IMR-90 (cell line): ENCODE measurements at regions not wholly inside any gene's neighbourhood (a gene's known extent, or its start where the extent isn't known, plus 50 kb on each side); places are given as distances from the start of the nearest gene placed in this dataset.

Experiments
- ATAC-seq: fragments of 200-7000 bp; cut with Tn5 transposase; 2 replicates; pipeline ENCODE4 v1.9.1; 2020; ENCODE audit warnings: low read depth, mild to moderate bottlenecking, moderate library complexity
- BruUV-seq: library from RNA; stranded (reverse); fragments of 400-500 nt; replicated peaks from 2 replicates; lab custom pipeline; 2021; lab: Mats Ljungman, UMichigan
- CTCF ChIA-PET: fragments of 300-600 bp; formaldehyde crosslinking; extraction: SDS; loops from one replicate; lab custom pipeline; 2021; ENCODE audit warnings: antibody characterized with exemption; lab: Yijun Ruan, JAX
- POLR2A ChIA-PET: fragments of 300-600 bp; sonication (Branson Sonifier 250); formaldehyde crosslinking; loops from one replicate; lab custom pipeline; 2022; ENCODE audit warnings: antibody characterized with exemption; ENCODE audit not compliant: unreplicated experiment; lab: Charles Lee
- DNase-seq: peaks from one replicate; pipeline ENCODE4 v3.0.0; 2013
- H2AFZ ChIP-seq: replicated peaks from 2 replicates; pipeline ENCODE3; 2013; ENCODE audit warnings: low read length, mild to moderate bottlenecking; ENCODE audit not compliant: poor library complexity
- H2AK5ac ChIP-seq: 2 replicates; pipeline ENCODE4 v1.6.1; 2013; ENCODE audit warnings: low read depth, low read length, inconsistent platforms
- H2AK9ac ChIP-seq: replicated peaks from 2 replicates; pipeline ENCODE3; 2013; ENCODE audit warnings: mild to moderate bottlenecking, low read depth, low read length, moderate library complexity; ENCODE audit not compliant: poor library complexity
- H2BK120ac ChIP-seq: 2 replicates; pipeline ENCODE4 v1.6.1; 2013; ENCODE audit warnings: low read depth, low read length, inconsistent platforms
- H2BK15ac ChIP-seq: 3 replicates; pipeline ENCODE4 v1.6.1; 2013; ENCODE audit warnings: low read depth, low read length, inconsistent platforms
- H2BK20ac ChIP-seq: 2 replicates; pipeline ENCODE4 v1.6.1; 2013; ENCODE audit warnings: low read depth, mild to moderate bottlenecking, inconsistent platforms, low read length, moderate library complexity
- H2BK5ac ChIP-seq: 2 replicates; pipeline ENCODE4 v1.6.1; 2013; ENCODE audit warnings: mild to moderate bottlenecking, low read depth, low read length, inconsistent platforms; ENCODE audit not compliant: poor library complexity, severe bottlenecking
- H3K14ac ChIP-seq: replicated peaks from 2 replicates; pipeline ENCODE4 v1.6.1; 2013; ENCODE audit warnings: low read depth, low read length, inconsistent platforms
- H3K18ac ChIP-seq: 2 replicates; pipeline ENCODE4 v1.6.1; 2013; ENCODE audit warnings: low read depth, low read length, control low read depth
- H3K23ac ChIP-seq: 2 replicates; pipeline ENCODE4 v1.6.1; 2013; ENCODE audit warnings: low read depth, low read length, inconsistent platforms
- H3K27ac ChIP-seq: 2 replicates; pipeline ENCODE4 v1.5.1; 2013; ENCODE audit warnings: mild to moderate bottlenecking, control low read depth, low read length; ENCODE audit not compliant: insufficient read depth
- H3K27me3 ChIP-seq: 2 replicates; pipeline ENCODE4 v1.6.1; 2013; ENCODE audit warnings: low read length; ENCODE audit not compliant: control insufficient read depth, insufficient read depth
- H3K36me3 ChIP-seq: 2 replicates; pipeline ENCODE4 v1.6.1; 2013; ENCODE audit warnings: low read length, mixed read lengths; ENCODE audit not compliant: control insufficient read depth, insufficient read depth
- H3K4ac ChIP-seq: 2 replicates; pipeline ENCODE4 v1.6.1; 2013; ENCODE audit warnings: low read depth, low read length, inconsistent platforms
- H3K4me1 ChIP-seq: 2 replicates; pipeline ENCODE4 v1.6.1; 2013; ENCODE audit warnings: low read length, mixed read lengths; ENCODE audit not compliant: control insufficient read depth, insufficient read depth
- H3K4me2 ChIP-seq: 2 replicates; pipeline ENCODE4 v1.6.1; 2013; ENCODE audit warnings: low read depth, mild to moderate bottlenecking, control low read depth, low read length, moderate library complexity
- H3K4me3 ChIP-seq: 2 replicates; pipeline ENCODE4 v1.5.1; 2013; ENCODE audit warnings: low read depth, mild to moderate bottlenecking, control low read depth, low read length, moderate library complexity; ENCODE audit not compliant: insufficient read depth
- H3K56ac ChIP-seq: 2 replicates; pipeline ENCODE4 v1.6.1; 2013; ENCODE audit warnings: low read length, inconsistent platforms; ENCODE audit not compliant: insufficient read depth; ENCODE audit errors: extremely low read depth
- H3K79me1 ChIP-seq, 2 experiments: 2 replicates each; pipeline ENCODE4 v1.6.1; 2013; ENCODE audit warnings: low read length in 2 of 2, inconsistent platforms in 1 of 2, low read depth in 1 of 2
- H3K9ac ChIP-seq: 2 replicates; pipeline ENCODE4 v1.6.1; 2013; ENCODE audit warnings: low read depth, low read length, control low read depth
- H3K9me1 ChIP-seq: 2 replicates; pipeline ENCODE4 v1.6.1; 2013; ENCODE audit warnings: low read length, inconsistent platforms; ENCODE audit not compliant: insufficient read depth
- H3K9me3 ChIP-seq: 2 replicates; pipeline ENCODE4 v1.6.1; 2013; ENCODE audit warnings: low read length; ENCODE audit not compliant: control insufficient read depth, insufficient read depth
- H4K20me1 ChIP-seq: 2 replicates; pipeline ENCODE4 v1.6.1; 2013; ENCODE audit warnings: low read length, inconsistent platforms; ENCODE audit not compliant: insufficient read depth
- H4K5ac ChIP-seq: 2 replicates; pipeline ENCODE4 v1.6.1; 2013; ENCODE audit warnings: mild to moderate bottlenecking, low read depth, low read length, control low read depth
- H4K8ac ChIP-seq, 2 experiments: 2 replicates each; pipeline ENCODE4 v1.6.1; 2013; ENCODE audit warnings: low read depth in 2 of 2, low read length in 2 of 2, control low read depth in 1 of 2, inconsistent platforms in 1 of 2
- H4K91ac ChIP-seq: 2 replicates; pipeline ENCODE4 v1.6.1; 2013; ENCODE audit warnings: low read depth, low read length, inconsistent platforms; ENCODE audit not compliant: insufficient read depth
- BHLHE40 ChIP-seq: fragments of 150-350 bp; IDR thresholded peaks from 2 replicates; pipeline ENCODE4 v1.6.1; 2016; ENCODE audit warnings: mild to moderate bottlenecking, low read depth, low read length
- CHD1 ChIP-seq: IDR thresholded peaks from 2 replicates; pipeline ENCODE4 v1.6.1; 2012; ENCODE audit warnings: low read depth, low read length, improper control_type of control experiment
- MAZ ChIP-seq: IDR thresholded peaks from 2 replicates; pipeline ENCODE4 v1.6.1; 2012; ENCODE audit warnings: low read depth, mild to moderate bottlenecking, low read length, improper control_type of control experiment, moderate library complexity, borderline replicate concordance
- MXI1 ChIP-seq: IDR thresholded peaks from 2 replicates; pipeline ENCODE4 v1.6.1; 2012; ENCODE audit warnings: low read depth, mild to moderate bottlenecking, low read length, moderate library complexity, borderline replicate concordance
- NFE2L2 ChIP-seq: fragments of 150-350 bp; IDR thresholded peaks from 2 replicates; pipeline ENCODE4 v1.6.1; 2016; ENCODE audit warnings: low read depth, mild to moderate bottlenecking, low read length
- POLR2A ChIP-seq: IDR thresholded peaks from 2 replicates; pipeline ENCODE4 v1.6.1; 2012; ENCODE audit warnings: mild to moderate bottlenecking, low read depth, low read length
- RAD21 ChIP-seq: IDR thresholded peaks from 2 replicates; pipeline ENCODE4 v1.6.1; 2012; ENCODE audit warnings: low read length, improper control_type of control experiment
- RCOR1 ChIP-seq: IDR thresholded peaks from 2 replicates; pipeline ENCODE4 v1.6.1; 2012; ENCODE audit warnings: mild to moderate bottlenecking, low read length, improper control_type of control experiment; ENCODE audit not compliant: insufficient replicate concordance
- SMC3 ChIP-seq: fragments of 150-350 bp; IDR thresholded peaks from 2 replicates; pipeline ENCODE4 v1.6.1; 2016; ENCODE audit warnings: low read depth, mild to moderate bottlenecking, antibody characterized with exemption, low read length, moderate library complexity
- WGBS, 2 experiments: methylation state at CpG; one replicate each; pipeline versions ENCODE4 v1.1.5 to v1.1.7; 2013; ENCODE audit warnings: missing lambda C conversion rate in 2 of 2; ENCODE audit not compliant: insufficient read length in 1 of 2; ENCODE audit errors: extremely low coverage in 2 of 2; 5-methylcytosine and 5-hydroxymethylcytosine counted together
- dilution Hi-C: fragments of 300-500 bp; cut with HindIII; formaldehyde crosslinking; loops from one replicate; pipeline ENCODE4 v1.14.3; 2018; ENCODE audit warnings: low sequenced_read_pairs; ENCODE audit not compliant: unreplicated experiment
- in situ Hi-C: fragments of 300-500 bp; cut with MboI; formaldehyde crosslinking; loops from 3 replicates; pipeline ENCODE4 v1.14.3; 2019; ENCODE audit warnings: low sequenced_read_pairs, inconsistent platforms, mixed read lengths
- intact Hi-C: fragments of 100-400 bp; cut with micrococcal nuclease; formaldehyde crosslinking; loops from 2 replicates; pipeline ENCODE4 v1.10.0; 2022
- TF ChIP-seq, protein P1 (sequence below): fragments of 150-350 bp; IDR thresholded peaks from 2 replicates; pipeline ENCODE4 v1.6.1; 2017; ENCODE audit warnings: mild to moderate bottlenecking, antibody characterized with exemption, low read length, low read depth
- TF ChIP-seq, protein P2 (sequence below): fragments of 150-350 bp; IDR thresholded peaks from 2 replicates; pipeline ENCODE4 v1.6.1; 2016; ENCODE audit warnings: low read depth, mild to moderate bottlenecking, low read length, moderate library complexity, borderline replicate concordance
- TF ChIP-seq, protein P3 (sequence below): conservative IDR thresholded peaks from 2 replicates; pipeline ENCODE4 v1.5.1; 2012; ENCODE audit warnings: mild to moderate bottlenecking, low read depth, low read length, improper control_type of control experiment

DNA sequence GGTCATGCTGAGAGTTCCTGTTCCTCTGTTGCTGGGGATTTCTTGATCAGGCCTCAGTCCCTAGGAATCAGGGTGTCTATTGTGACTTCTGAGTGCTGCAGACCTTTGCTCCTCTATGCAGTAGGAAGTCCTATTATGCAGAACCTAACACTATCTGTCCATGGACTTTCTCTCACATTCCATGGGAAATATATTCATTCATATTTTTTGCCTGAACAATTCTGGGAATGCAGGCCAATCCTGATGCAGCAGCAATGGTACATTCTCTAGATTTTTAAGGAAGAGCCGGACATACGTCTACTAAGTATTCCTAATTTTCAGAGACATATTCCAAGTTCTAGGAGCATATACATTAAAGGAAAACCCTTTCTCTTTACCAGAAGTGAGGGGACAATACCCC is 61.1 kb upstream of the C1orf87 start:
- Histone ChIP-seq H3K23ac (no peak overlapping the region), H3K27ac (no peak overlapping the region), H4K20me1 (no peaks in the 10 kb centered on the region), H4K5ac (no peak overlapping the region), H3K79me1 (no peaks in the 10 kb centered on the region), H3K18ac (no peak overlapping the region), H2BK5ac (no peak overlapping the region), H2AK9ac (no peak overlapping the region), H3K56ac (no peak overlapping the region), H4K8ac (no peak overlapping the region), H4K91ac (no peak overlapping the region), H3K4me2 (no peak overlapping the region), H2AK5ac (no peak overlapping the region), H3K9me3 (no peaks in the 10 kb centered on the region), H2AFZ (no peak overlapping the region), H3K36me3 (no peaks in the 10 kb centered on the region), H2BK120ac (no peak overlapping the region), H3K4me1 (no peaks in the 10 kb centered on the region), H3K14ac (no peak overlapping the region), H3K4me3 (no peak overlapping the region), H3K9ac (no peak overlapping the region), H3K9me1 (no peaks in the 10 kb centered on the region), H2BK15ac (no peak overlapping the region), H3K4ac (no peak overlapping the region), H3K27me3 (no peaks in the 10 kb centered on the region), H2BK20ac (no peak overlapping the region)
- no TSS peak for BruUV-seq
- no CpG with 5 or more reads among the region's 2 CpGs for WGBS, 2 experiments
- no peak for ATAC-seq
- DNase-seq, result no peak
- TF ChIP-seq NFE2L2, result no peak
- TF ChIP-seq, protein P1, sequence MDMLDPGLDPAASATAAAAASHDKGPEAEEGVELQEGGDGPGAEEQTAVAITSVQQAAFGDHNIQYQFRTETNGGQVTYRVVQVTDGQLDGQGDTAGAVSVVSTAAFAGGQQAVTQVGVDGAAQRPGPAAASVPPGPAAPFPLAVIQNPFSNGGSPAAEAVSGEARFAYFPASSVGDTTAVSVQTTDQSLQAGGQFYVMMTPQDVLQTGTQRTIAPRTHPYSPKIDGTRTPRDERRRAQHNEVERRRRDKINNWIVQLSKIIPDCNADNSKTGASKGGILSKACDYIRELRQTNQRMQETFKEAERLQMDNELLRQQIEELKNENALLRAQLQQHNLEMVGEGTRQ, result no peak
- TF ChIP-seq, protein P2, sequence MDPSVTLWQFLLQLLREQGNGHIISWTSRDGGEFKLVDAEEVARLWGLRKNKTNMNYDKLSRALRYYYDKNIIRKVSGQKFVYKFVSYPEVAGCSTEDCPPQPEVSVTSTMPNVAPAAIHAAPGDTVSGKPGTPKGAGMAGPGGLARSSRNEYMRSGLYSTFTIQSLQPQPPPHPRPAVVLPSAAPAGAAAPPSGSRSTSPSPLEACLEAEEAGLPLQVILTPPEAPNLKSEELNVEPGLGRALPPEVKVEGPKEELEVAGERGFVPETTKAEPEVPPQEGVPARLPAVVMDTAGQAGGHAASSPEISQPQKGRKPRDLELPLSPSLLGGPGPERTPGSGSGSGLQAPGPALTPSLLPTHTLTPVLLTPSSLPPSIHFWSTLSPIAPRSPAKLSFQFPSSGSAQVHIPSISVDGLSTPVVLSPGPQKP, result no peak
- TF ChIP-seq, protein P3, sequence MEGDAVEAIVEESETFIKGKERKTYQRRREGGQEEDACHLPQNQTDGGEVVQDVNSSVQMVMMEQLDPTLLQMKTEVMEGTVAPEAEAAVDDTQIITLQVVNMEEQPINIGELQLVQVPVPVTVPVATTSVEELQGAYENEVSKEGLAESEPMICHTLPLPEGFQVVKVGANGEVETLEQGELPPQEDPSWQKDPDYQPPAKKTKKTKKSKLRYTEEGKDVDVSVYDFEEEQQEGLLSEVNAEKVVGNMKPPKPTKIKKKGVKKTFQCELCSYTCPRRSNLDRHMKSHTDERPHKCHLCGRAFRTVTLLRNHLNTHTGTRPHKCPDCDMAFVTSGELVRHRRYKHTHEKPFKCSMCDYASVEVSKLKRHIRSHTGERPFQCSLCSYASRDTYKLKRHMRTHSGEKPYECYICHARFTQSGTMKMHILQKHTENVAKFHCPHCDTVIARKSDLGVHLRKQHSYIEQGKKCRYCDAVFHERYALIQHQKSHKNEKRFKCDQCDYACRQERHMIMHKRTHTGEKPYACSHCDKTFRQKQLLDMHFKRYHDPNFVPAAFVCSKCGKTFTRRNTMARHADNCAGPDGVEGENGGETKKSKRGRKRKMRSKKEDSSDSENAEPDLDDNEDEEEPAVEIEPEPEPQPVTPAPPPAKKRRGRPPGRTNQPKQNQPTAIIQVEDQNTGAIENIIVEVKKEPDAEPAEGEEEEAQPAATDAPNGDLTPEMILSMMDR, result no peak
- no peak for TF ChIP-seq BHLHE40
- TF ChIP-seq SMC3, result no peak
- no peak for TF ChIP-seq RCOR1
- no peak for TF ChIP-seq MXI1
- no peak for TF ChIP-seq POLR2A
- TF ChIP-seq RAD21, result no peak
- no peak for TF ChIP-seq CHD1
- TF ChIP-seq MAZ, result no peak
- POLR2A ChIA-PET, result no interaction called here
- in situ Hi-C loops, result no loop called here
- dilution Hi-C loops, result no loop called here
- CTCF ChIA-PET, result no interaction called here
- intact Hi-C loops, result no loop called here
